ENCODE measurements at regions not wholly inside any gene's neighbourhood (a gene's known extent, or its start where the extent isn't known, plus 50 kb on each side); places are given as distances from the start of the nearest gene placed in this dataset.

GRCh38 chr11:95592471-95592870 lies 197.1 kb downstream of the FAM76B start:
- peak in 2 of 8 donors; percentile 10 to 46 for ATAC-seq
- Histone ChIP-seq H3K27me3 (no peaks in the 10 kb centered on the region), H3K4me3 (no peak overlapping the region), H3K27ac (no peak overlapping the region), H3K36me3 (no peaks in the 10 kb centered on the region), H3K4me1 (peaks cover 0 to 9% (median 0%) of the 10 kb centered on the region in 9 donors), H3K9me3 (no peaks in the 10 kb centered on the region)
- intact Hi-C loops (cut with DNase I), result no loop called here
- TF ChIP-seq CTCF (IDR thresholded peaks at IDR 0.05), result no peak
- 30 to 32% methylated on average over 4 of the region's 4 CpGs for WGBS, 2 donors
- DNase-seq, result no peak

- ATAC-seq (no peak), DNase-seq (no peak)
- 89 to 91% methylated on average over 10 of the region's 10 CpGs for WGBS, 2 donors
- Histone ChIP-seq H3K4me3 (no peak overlapping the region), H3K36me3 (no peaks in the 10 kb centered on the region), H3K27ac (no peak overlapping the region), H3K4me1 (peaks cover 0 to 9% (median 0%) of the 10 kb centered on the region in 9 donors), H3K27me3 (no peaks in the 10 kb centered on the region), H3K9me3 (no peaks in the 10 kb centered on the region)
- TF ChIP-seq CTCF (IDR thresholded peaks at IDR 0.05), result no peak
- intact Hi-C loops (cut with DNase I), result no loop called here
Measured at GRCh38 chr11:95589893-95590612, 199.5 kb downstream of the FAM76B start.

GRCh38 chr11:95588821-95589220 lies 200.8 kb downstream of the FAM76B start:
- H3K27ac ChIP-seq, result no peak overlapping the region
- intact Hi-C loops (cut with DNase I), result no loop called here
- DNase-seq (no peak), ATAC-seq (no peak)
- H3K27me3 ChIP-seq, result no peaks in the 10 kb centered on the region
- H3K36me3 ChIP-seq, result no peaks in the 10 kb centered on the region
- no peaks in the 10 kb centered on the region for H3K9me3 ChIP-seq
- no peak overlapping the region for H3K4me3 ChIP-seq
- WGBS, 2 donors, result 69 to 78% methylated on average over 3 of the region's 3 CpGs
- no peak for TF ChIP-seq CTCF (IDR thresholded peaks at IDR 0.05)
- peaks cover 0 to 9% (median 0%) of the 10 kb centered on the region in 9 donors for H3K4me1 ChIP-seq

- TF ChIP-seq CTCF (IDR thresholded peaks at IDR 0.05), result no peak
- ATAC-seq (no peak), DNase-seq (no peak)
- H3K9me3 ChIP-seq, result no peaks in the 10 kb centered on the region
- 76 to 80% methylated on average over 4 of the region's 4 CpGs for WGBS, 2 donors
- H3K4me1 ChIP-seq, result no peaks in the 10 kb centered on the region
- no peak overlapping the region for H3K4me3 ChIP-seq
- H3K36me3 ChIP-seq, result no peaks in the 10 kb centered on the region
- no peaks in the 10 kb centered on the region for H3K27me3 ChIP-seq
- intact Hi-C loops (cut with DNase I), result no loop called here
- no peak overlapping the region for H3K27ac ChIP-seq
Measured at GRCh38 chr11:95586661-95587060, 202.9 kb downstream of the FAM76B start.
